ENCODE measurements at regions not wholly inside any gene's neighbourhood (a gene's known extent, or its start where the extent isn't known, plus 50 kb on each side); places are given as distances from the start of the nearest gene placed in this dataset.

GRCh38 chr11:103596315-103596714, 440.1 kb upstream of the DDI1 start:
- TF ChIP-seq POLR2AphosphoS5 (IDR thresholded peaks at IDR 0.05; ENCODE audit: low read length) = no peak
- no peak for TF ChIP-seq HDAC2 (IDR thresholded peaks at IDR 0.05)
- no peak for TF ChIP-seq FOXM1 (IDR thresholded peaks at IDR 0.05; ENCODE audit: low read depth, low read length)
- no peak for TF ChIP-seq REST (IDR thresholded peaks at IDR 0.05; ENCODE audit: low read depth, low read length)
- no peak for TF ChIP-seq YBX1 (IDR thresholded peaks at IDR 0.05)
- no peak for TF ChIP-seq ZBED1 (IDR thresholded peaks at IDR 0.05; ENCODE audit: borderline replicate concordance)
- no peak for TF ChIP-seq TCF12 (IDR thresholded peaks at IDR 0.05; ENCODE audit: low read depth, low read length)
- TF ChIP-seq CTCF (IDR thresholded peaks at IDR 0.05 in 2 of 3, conservative IDR thresholded peaks at IDR 0.05 in 1 of 3; ENCODE audit: control insufficient read depth in 2 of 3, extremely low read depth in 1 of 3, insufficient read depth in 1 of 3, low read depth in 3 of 3, low read length in 3 of 3) = no peak
- TF ChIP-seq USF2 (IDR thresholded peaks at IDR 0.05; ENCODE audit: borderline replicate concordance, low read depth, low read length) = no peak
- TF ChIP-seq TBL1XR1 (IDR thresholded peaks at IDR 0.05; ENCODE audit: low read depth, low read length) = no peak
- TF ChIP-seq CHD4 (IDR thresholded peaks at IDR 0.05) = no peak

Measured in GM12878 (cell line).